Gastroesophageal sphincter (tissue), 3 donors: ENCODE measurements at regions not wholly inside any gene's neighbourhood (a gene's known extent, or its start where the extent isn't known, plus 50 kb on each side); places are given as distances from the start of the nearest gene placed in this dataset.

Source experiments
- EP300 ChIP-seq: sonication (generic); formaldehyde crosslinking; IDR thresholded peaks from one replicate; pipeline ENCODE4 v1.6.1; 2017; ENCODE audit warnings: antibody characterized with exemption, mild to moderate bottlenecking
- POLR2A ChIP-seq, 2 donors: fragments of 450-650 bp; IDR thresholded peaks; one replicate each; pipeline ENCODE4 v1.6.1; 2017; ENCODE audit warnings: antibody characterized with exemption in 2 of 2, mild to moderate bottlenecking in 2 of 2, moderate library complexity in 1 of 2
- POLR2AphosphoS5 ChIP-seq: sonication (generic); formaldehyde crosslinking; IDR thresholded peaks from one replicate; pipeline ENCODE4 v1.6.1; 2017; ENCODE audit warnings: antibody characterized with exemption
- TF ChIP-seq, protein P1 (sequence below), 4 experiments: fragments of 200-600 bp in 2 of 4; fragments of 450-650 bp in 2 of 4; sonication (generic) in 1 of 4; IDR thresholded peaks; one replicate each; pipeline ENCODE4 v1.5.1; 2017 to 2019; ENCODE audit warnings: antibody characterized with exemption in 4 of 4, mild to moderate bottlenecking in 2 of 4, moderate library complexity in 2 of 4

DNA sequence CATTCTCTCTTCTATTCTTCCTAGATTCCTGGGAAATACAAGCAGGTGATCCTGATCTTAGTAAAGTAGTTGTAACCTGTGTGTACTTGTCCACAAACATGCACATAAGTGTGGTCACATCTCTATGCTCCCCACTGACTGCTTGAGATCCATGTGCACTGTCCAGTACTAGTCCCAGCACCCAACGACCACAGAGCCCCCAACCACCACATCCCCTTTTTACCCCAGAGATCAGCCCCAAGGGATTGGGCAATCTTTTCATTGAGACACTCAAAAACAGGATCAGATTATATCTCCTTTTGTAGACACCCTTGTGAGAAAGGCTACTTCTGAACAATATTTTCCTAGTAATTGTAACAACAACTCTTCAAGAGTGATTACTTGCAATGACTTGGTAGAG, 240.6 kb downstream of the ACTL7B start:
- TF ChIP-seq EP300 (no peak), POLR2A (IDR thresholded peaks at IDR 0.05) (no peak), POLR2AphosphoS5 (no peak)
- TF ChIP-seq, protein P1, sequence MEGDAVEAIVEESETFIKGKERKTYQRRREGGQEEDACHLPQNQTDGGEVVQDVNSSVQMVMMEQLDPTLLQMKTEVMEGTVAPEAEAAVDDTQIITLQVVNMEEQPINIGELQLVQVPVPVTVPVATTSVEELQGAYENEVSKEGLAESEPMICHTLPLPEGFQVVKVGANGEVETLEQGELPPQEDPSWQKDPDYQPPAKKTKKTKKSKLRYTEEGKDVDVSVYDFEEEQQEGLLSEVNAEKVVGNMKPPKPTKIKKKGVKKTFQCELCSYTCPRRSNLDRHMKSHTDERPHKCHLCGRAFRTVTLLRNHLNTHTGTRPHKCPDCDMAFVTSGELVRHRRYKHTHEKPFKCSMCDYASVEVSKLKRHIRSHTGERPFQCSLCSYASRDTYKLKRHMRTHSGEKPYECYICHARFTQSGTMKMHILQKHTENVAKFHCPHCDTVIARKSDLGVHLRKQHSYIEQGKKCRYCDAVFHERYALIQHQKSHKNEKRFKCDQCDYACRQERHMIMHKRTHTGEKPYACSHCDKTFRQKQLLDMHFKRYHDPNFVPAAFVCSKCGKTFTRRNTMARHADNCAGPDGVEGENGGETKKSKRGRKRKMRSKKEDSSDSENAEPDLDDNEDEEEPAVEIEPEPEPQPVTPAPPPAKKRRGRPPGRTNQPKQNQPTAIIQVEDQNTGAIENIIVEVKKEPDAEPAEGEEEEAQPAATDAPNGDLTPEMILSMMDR (IDR thresholded peaks at IDR 0.05) = no peak
